ENCODE measurements at regions not wholly inside any gene's neighbourhood (a gene's known extent, or its start where the extent isn't known, plus 50 kb on each side); places are given as distances from the start of the nearest gene placed in this dataset.

- CTCF ChIA-PET, result no interaction called here
- H3K36me3 ChIP-seq (ENCODE audit: control insufficient read depth, insufficient read depth, low read length), result no peaks in the 10 kb centered on the region
- peaks cover 15% of the 10 kb centered on the region for H3K4me1 ChIP-seq
- POLR2A ChIA-PET, result no interaction called here
- H3K27ac Mint-ChIP-seq (ENCODE audit: unreplicated experiment), result peak overlapping the region; percentile 16
- DNase-seq, result no peak
- no peak overlapping the region for H3K4me3 ChIP-seq (ENCODE audit: low read depth, low read length)
- peak overlapping the region; percentile 23 for H3K4me3 Mint-ChIP-seq (ENCODE audit: unreplicated experiment)
- no peaks in the 10 kb centered on the region for H3K27me3 ChIP-seq (replicated peaks; ENCODE audit: control insufficient read depth, insufficient read depth, low read length)
- H3K36me3 Mint-ChIP-seq (ENCODE audit: insufficient read depth, unreplicated experiment), result no peaks in the 10 kb centered on the region
- H3K27me3 Mint-ChIP-seq (ENCODE audit: insufficient read depth, unreplicated experiment), result no peaks in the 10 kb centered on the region
- peaks cover 4% of the 10 kb centered on the region; the same call in 1 of the 2 replicates for H3K9me3 ChIP-seq
- H3K4me1 Mint-ChIP-seq (ENCODE audit: low read depth, unreplicated experiment), result peaks cover 13% of the 10 kb centered on the region
- intact Hi-C loops (cut with micrococcal nuclease; ENCODE audit: unreplicated experiment), result no loop called here
- TF ChIP-seq, protein P1, sequence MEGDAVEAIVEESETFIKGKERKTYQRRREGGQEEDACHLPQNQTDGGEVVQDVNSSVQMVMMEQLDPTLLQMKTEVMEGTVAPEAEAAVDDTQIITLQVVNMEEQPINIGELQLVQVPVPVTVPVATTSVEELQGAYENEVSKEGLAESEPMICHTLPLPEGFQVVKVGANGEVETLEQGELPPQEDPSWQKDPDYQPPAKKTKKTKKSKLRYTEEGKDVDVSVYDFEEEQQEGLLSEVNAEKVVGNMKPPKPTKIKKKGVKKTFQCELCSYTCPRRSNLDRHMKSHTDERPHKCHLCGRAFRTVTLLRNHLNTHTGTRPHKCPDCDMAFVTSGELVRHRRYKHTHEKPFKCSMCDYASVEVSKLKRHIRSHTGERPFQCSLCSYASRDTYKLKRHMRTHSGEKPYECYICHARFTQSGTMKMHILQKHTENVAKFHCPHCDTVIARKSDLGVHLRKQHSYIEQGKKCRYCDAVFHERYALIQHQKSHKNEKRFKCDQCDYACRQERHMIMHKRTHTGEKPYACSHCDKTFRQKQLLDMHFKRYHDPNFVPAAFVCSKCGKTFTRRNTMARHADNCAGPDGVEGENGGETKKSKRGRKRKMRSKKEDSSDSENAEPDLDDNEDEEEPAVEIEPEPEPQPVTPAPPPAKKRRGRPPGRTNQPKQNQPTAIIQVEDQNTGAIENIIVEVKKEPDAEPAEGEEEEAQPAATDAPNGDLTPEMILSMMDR (IDR thresholded peaks at IDR 0.05; ENCODE audit: insufficient read depth in 1 of 2, low read depth in 1 of 2, low read length in 1 of 2, severe bottlenecking in 1 of 2, unreplicated experiment in 1 of 2), result no peak
- H3K9me3 Mint-ChIP-seq (ENCODE audit: unreplicated experiment), result no peaks in the 10 kb centered on the region
- no TSS peak for BruUV-seq (replicated peaks)
Observed at GRCh38 chr11:91397134-91397468, 827.5 kb upstream of the FAT3 start.

DNA sequence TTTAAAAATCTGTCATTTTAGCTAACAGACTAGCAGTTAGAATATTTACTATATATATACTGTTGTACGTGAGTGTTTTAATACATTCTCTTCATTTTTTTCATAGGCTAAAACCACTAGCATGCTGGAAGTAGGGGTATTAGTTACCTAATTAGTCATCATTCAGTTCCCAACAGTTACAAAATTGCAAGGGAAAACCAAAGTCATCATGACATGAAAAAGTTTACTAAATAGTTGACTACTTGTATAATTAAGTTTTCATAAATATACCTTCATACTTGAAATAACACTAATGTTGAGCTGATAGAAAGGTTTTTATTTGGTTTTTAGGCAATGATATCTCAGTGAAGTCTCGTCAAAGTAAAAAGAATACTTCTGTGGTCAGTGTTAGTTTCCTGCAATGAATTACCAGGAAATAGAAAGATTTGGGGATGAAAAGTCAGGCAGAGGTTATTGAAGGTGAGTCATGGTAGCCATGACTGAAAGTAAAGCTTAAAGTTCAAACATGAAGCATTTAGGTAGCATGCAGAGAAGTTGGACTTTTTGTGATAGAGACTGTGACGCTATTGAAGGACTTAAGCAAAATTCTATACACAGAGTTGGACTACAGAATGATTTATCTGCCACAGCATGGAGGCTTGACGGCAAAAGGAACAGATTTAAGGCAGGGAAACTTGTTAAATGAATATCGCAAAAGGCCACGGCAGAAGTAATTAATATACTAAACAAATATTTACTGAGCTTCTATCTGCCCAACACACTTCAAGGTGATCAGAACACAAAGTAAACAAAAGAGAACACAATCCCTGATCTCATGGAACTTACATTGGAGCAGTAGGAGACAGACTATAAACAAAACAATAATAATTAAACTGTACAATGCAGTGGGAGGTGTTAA lies 828.1 kb upstream of the FAT3 start:
- Mint-ChIP-seq H3K36me3 (ENCODE audit: insufficient read depth, unreplicated experiment) (no peaks in the 10 kb centered on the region), H3K4me3 (ENCODE audit: unreplicated experiment) (peak overlapping the region; percentile 23), H3K9me3 (ENCODE audit: unreplicated experiment) (no peaks in the 10 kb centered on the region), H3K27me3 (ENCODE audit: insufficient read depth, unreplicated experiment) (no peaks in the 10 kb centered on the region), H3K27ac (ENCODE audit: unreplicated experiment) (peak overlapping the region; percentile 16), H3K4me1 (ENCODE audit: low read depth, unreplicated experiment) (peaks cover 13% of the 10 kb centered on the region)
- peak in 1 of 2 experiments; percentile 23 for DNase-seq
- no peaks in the 10 kb centered on the region for H3K36me3 ChIP-seq (ENCODE audit: control insufficient read depth, insufficient read depth, low read length)
- intact Hi-C loops (cut with micrococcal nuclease; ENCODE audit: unreplicated experiment), result no loop called here
- ChIA-PET CTCF (no interaction called here), POLR2A (interaction anchor here (0.5 kb wide), 1 partner anchor 1782 kb away, joined by 3 read pairs; no protein-coding TSS in a partner anchor)
- TF ChIP-seq, protein P1 (IDR thresholded peaks at IDR 0.05; ENCODE audit: insufficient read depth in 1 of 2, low read depth in 1 of 2, low read length in 1 of 2, severe bottlenecking in 1 of 2, unreplicated experiment in 1 of 2), result no peak
- no peak overlapping the region for H3K4me3 ChIP-seq (ENCODE audit: low read depth, low read length)
- no TSS peak for BruUV-seq (replicated peaks)
- peaks cover 2% of the 10 kb centered on the region; the same call in 1 of the 2 replicates for H3K9me3 ChIP-seq
- H3K4me1 ChIP-seq, result peaks cover 15% of the 10 kb centered on the region
- H3K27me3 ChIP-seq (replicated peaks; ENCODE audit: control insufficient read depth, insufficient read depth, low read length), result no peaks in the 10 kb centered on the region

DNA sequence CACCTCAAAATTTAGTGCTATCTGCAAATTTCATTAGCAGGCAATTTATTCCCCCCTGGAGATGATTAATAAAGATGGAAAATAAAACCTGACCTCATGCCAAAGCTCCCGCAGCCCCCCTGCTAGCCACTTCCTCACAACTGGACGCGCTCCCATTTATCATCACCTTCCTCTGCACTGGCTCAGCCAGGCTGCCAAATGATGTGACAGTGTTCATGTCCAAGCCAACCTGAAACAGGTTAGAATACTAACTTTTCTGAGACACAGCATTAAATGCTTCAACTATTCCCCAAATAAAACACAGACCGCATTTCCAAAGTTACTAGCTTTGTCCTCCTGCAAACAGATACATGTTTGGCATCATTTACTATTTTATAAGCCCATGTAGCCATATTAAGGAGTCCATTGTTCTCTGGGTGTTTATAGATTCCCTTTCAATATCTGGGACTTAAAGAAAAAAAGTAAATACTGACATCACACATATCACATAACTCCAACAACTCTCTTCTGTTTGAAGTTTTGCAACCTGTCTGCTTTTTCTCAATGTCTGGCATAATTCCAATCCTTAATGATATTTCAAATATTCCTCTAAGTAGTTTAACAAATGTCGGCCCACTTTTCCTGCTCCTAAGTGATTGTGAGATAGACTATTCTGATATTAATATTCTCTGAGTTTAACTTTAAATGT lies 829.7 kb upstream of the FAT3 start:
- no TSS peak for BruUV-seq (replicated peaks)

More for the DNA sequence above, 829.7 kb upstream of the FAT3 start:
- TF ChIP-seq, protein P1 (IDR thresholded peaks at IDR 0.05; ENCODE audit: insufficient read depth in 1 of 2, low read depth in 1 of 2, low read length in 1 of 2, severe bottlenecking in 1 of 2, unreplicated experiment in 1 of 2), result no peak
- Mint-ChIP-seq H3K9me3 (ENCODE audit: unreplicated experiment) (no peaks in the 10 kb centered on the region), H3K36me3 (ENCODE audit: insufficient read depth, unreplicated experiment) (no peaks in the 10 kb centered on the region), H3K4me3 (ENCODE audit: unreplicated experiment) (no peak overlapping the region), H3K27ac (ENCODE audit: unreplicated experiment) (no peak overlapping the region), H3K4me1 (ENCODE audit: low read depth, unreplicated experiment) (peaks cover 13% of the 10 kb centered on the region), H3K27me3 (ENCODE audit: insufficient read depth, unreplicated experiment) (no peaks in the 10 kb centered on the region)
- intact Hi-C loops (cut with micrococcal nuclease; ENCODE audit: unreplicated experiment), result no loop called here
- no peak for DNase-seq
- CTCF ChIA-PET, result no interaction called here
- H3K9me3 ChIP-seq, result no peaks in the 10 kb centered on the region
- no peaks in the 10 kb centered on the region for H3K27me3 ChIP-seq (replicated peaks; ENCODE audit: control insufficient read depth, insufficient read depth, low read length)
- POLR2A ChIA-PET, result no interaction called here
- no peak overlapping the region for H3K4me3 ChIP-seq (ENCODE audit: low read depth, low read length)
- peaks cover 15% of the 10 kb centered on the region for H3K4me1 ChIP-seq
- no peaks in the 10 kb centered on the region for H3K36me3 ChIP-seq (ENCODE audit: control insufficient read depth, insufficient read depth, low read length)

Measured in Caco-2 (cell line).